GM10248 (cell line): ENCODE measurements at regions not wholly inside any gene's neighbourhood (a gene's known extent, or its start where the extent isn't known, plus 50 kb on each side); places are given as distances from the start of the nearest gene placed in this dataset.

Source experiments
- CTCF ChIA-PET: fragments of 300-600 bp; sonication (Branson Sonifier 250); formaldehyde crosslinking; extraction: SDS; loops from one replicate; lab custom pipeline; 2021; ENCODE audit warnings: antibody characterized with exemption; lab: Yijun Ruan, JAX
- POLR2A ChIA-PET: fragments of 350-650 bp; sonication (Branson Sonifier 250); formaldehyde crosslinking; extraction: SDS; loops from one replicate; lab custom pipeline; 2020; ENCODE audit warnings: antibody characterized with exemption; lab: Yijun Ruan, JAX
- DNase-seq: peaks from one replicate; pipeline ENCODE4 v3.0.0; 2012; ENCODE audit errors: extremely low spot score
- TF ChIP-seq, protein P1 (sequence below): IDR thresholded peaks from 2 replicates; pipeline ENCODE4 v1.5.1; 2012; ENCODE audit warnings: mild to moderate bottlenecking, low read depth; ENCODE audit errors: extremely low read depth, missing control alignments, control extremely low read depth

GRCh38 chr4:97153042-97153441 is 990.2 kb downstream of the STPG2 start:
- TF ChIP-seq, protein P1, sequence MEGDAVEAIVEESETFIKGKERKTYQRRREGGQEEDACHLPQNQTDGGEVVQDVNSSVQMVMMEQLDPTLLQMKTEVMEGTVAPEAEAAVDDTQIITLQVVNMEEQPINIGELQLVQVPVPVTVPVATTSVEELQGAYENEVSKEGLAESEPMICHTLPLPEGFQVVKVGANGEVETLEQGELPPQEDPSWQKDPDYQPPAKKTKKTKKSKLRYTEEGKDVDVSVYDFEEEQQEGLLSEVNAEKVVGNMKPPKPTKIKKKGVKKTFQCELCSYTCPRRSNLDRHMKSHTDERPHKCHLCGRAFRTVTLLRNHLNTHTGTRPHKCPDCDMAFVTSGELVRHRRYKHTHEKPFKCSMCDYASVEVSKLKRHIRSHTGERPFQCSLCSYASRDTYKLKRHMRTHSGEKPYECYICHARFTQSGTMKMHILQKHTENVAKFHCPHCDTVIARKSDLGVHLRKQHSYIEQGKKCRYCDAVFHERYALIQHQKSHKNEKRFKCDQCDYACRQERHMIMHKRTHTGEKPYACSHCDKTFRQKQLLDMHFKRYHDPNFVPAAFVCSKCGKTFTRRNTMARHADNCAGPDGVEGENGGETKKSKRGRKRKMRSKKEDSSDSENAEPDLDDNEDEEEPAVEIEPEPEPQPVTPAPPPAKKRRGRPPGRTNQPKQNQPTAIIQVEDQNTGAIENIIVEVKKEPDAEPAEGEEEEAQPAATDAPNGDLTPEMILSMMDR = no peak
- POLR2A ChIA-PET = interaction anchor here (0.7 kb wide), 1 partner anchor 924 kb away, joined by 3 read pairs; no protein-coding TSS in a partner anchor
- no peak for DNase-seq
- CTCF ChIA-PET = interaction anchor here (0.9 to 1.4 kb wide), 2 partner anchors 13 to 22 kb away, joined by 3 read pairs; no protein-coding TSS in a partner anchor

- no peak for DNase-seq
- ChIA-PET CTCF (interaction anchor here (1.7 kb wide), 1 partner anchor 8 kb away, joined by 5 read pairs; no protein-coding TSS in a partner anchor), POLR2A (interaction anchor here (0.6 kb wide), 1 partner anchor 1768 kb away, joined by 4 read pairs; no protein-coding TSS in a partner anchor)
- TF ChIP-seq, protein P1 = no peak
These were observed 983.7 kb downstream of the STPG2 start for GRCh38 chr4:97159625-97160024.

DNA sequence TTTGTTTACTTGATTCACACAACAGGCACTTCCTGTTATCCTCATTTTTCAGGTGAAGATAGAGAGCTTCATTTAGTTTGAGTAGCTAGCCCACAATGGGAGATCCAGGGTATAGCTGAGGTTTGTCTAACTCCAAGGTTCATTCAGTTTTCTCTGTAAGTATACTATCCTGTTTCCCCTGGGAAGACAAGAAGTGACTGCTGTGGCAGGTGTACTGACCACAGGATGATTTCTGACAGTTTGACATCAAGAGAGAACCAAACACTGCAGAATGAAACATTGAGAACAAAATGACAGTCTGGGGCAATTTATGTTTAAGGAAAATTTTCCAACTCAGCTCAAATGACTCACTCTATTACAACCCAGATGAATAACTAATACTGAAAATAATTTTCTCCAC is 958.0 kb downstream of the STPG2 start:
- POLR2A ChIA-PET = no interaction called here
- DNase-seq = no peak
- CTCF ChIA-PET = no interaction called here

GRCh38 chr4:97197106-97197505 is 946.2 kb downstream of the STPG2 start:
- POLR2A ChIA-PET = no interaction called here
- CTCF ChIA-PET = interaction anchor here (0.7 kb wide), 1 partner anchor 37 kb away, joined by 3 read pairs; no protein-coding TSS in a partner anchor
- TF ChIP-seq, protein P1 = no peak
- no peak for DNase-seq

More for the DNA sequence above, 958.0 kb downstream of the STPG2 start:
- TF ChIP-seq, protein P1 = no peak

DNA sequence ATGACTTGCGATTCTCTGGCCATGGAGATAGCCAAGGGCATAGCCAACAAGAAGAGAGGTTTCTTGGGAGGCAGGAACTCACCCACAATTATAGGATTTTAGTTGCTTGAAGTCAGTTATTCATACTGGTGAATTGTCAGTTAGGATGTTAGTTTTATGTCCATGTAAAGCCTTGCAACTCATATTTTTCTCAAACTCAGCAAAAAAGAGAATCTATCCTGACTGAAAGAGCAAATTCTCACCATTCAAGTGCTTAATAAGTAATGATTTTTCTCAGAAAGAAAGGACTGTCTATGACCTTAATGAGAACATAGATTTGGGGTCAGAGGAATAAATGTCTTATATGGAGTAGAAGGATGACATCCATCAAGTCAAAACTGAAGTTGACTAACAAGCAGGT is 934.5 kb downstream of the STPG2 start:
- CTCF ChIA-PET = no interaction called here
- POLR2A ChIA-PET = no interaction called here
- TF ChIP-seq, protein P1 = no peak
- DNase-seq = no peak

GRCh38 chr4:97215409-97215941 is 927.8 kb downstream of the STPG2 start:
- POLR2A ChIA-PET = no interaction called here

More at GRCh38 chr4:97215409-97215941, 927.8 kb downstream of the STPG2 start:
- CTCF ChIA-PET = no interaction called here
- DNase-seq = no peak
- TF ChIP-seq, protein P1 = no peak
